Neural cell (in vitro differentiated cells): ENCODE measurements at regions not wholly inside any gene's neighbourhood (a gene's known extent, or its start where the extent isn't known, plus 50 kb on each side); places are given as distances from the start of the nearest gene placed in this dataset.

Source experiments
- H2AFZ ChIP-seq: fragments of 200-600, 300-800 bp; sonication (generic), shearing (Covaris generic); 2 replicates; pipeline ENCODE4 v1.6.0; 2014; ENCODE audit warnings: low read depth, mild to moderate bottlenecking, antibody characterized with exemption, low read length, moderate library complexity
- H3F3A ChIP-seq: fragments of 200-600 bp; shearing (Covaris generic); 2 replicates; pipeline ENCODE4 v1.6.1; 2016; ENCODE audit warnings: mild to moderate bottlenecking, moderate library complexity, mixed read lengths, antibody characterized with exemption, low read length; ENCODE audit not compliant: insufficient read depth, poor library complexity, severe bottlenecking
- H3K27ac ChIP-seq: fragments of 200-600, 300-800 bp; sonication (generic), shearing (Covaris generic); 2 replicates; pipeline ENCODE4 v1.5.1; 2014; ENCODE audit warnings: mild to moderate bottlenecking, low read length, moderate library complexity
- H3K27me3 ChIP-seq: fragments of 300-800, 200-600 bp; sonication (generic), shearing (Covaris generic); 2 replicates; pipeline ENCODE4 v1.6.0; 2014; ENCODE audit warnings: mild to moderate bottlenecking, low read depth, low read length, moderate library complexity; ENCODE audit not compliant: insufficient read depth
- H3K36me3 ChIP-seq: fragments of 300-800, 200-600 bp; sonication (generic), shearing (Covaris generic); 2 replicates; pipeline ENCODE4 v1.5.1; 2014; ENCODE audit warnings: mild to moderate bottlenecking, antibody characterized with exemption, low read length, moderate library complexity; ENCODE audit not compliant: insufficient read depth
- H3K4me2 ChIP-seq: fragments of 300-800, 200-600 bp; sonication (generic), shearing (Covaris generic); 2 replicates; pipeline ENCODE4 v1.6.0; 2014; ENCODE audit warnings: mild to moderate bottlenecking, low read length
- H3K4me3 ChIP-seq: fragments of 300-800, 200-600 bp; sonication (generic), shearing (Covaris generic); 2 replicates; pipeline ENCODE4 v1.5.1; 2014; ENCODE audit warnings: mild to moderate bottlenecking, low read length, moderate library complexity
- H3K79me2 ChIP-seq: fragments of 200-600 bp; shearing (Covaris generic); replicated peaks from 2 replicates; pipeline ENCODE4 v1.6.0; 2014; ENCODE audit warnings: mild to moderate bottlenecking, low read length, moderate library complexity; ENCODE audit not compliant: insufficient read depth
- H3K9ac ChIP-seq: fragments of 300-800, 200-600 bp; sonication (generic), shearing (Covaris generic); 2 replicates; pipeline ENCODE4 v1.6.1; 2016; ENCODE audit warnings: mild to moderate bottlenecking, low read length, mixed read lengths
- H3K9me2 ChIP-seq: fragments of 200-600 bp; shearing (Covaris generic); 2 replicates; pipeline ENCODE4 v1.6.1; 2016; ENCODE audit warnings: mild to moderate bottlenecking, low read length, mixed read lengths; ENCODE audit not compliant: insufficient read depth
- H3K9me3 ChIP-seq: fragments of 200-600, 300-800 bp; sonication (generic), shearing (Covaris generic); 2 replicates; pipeline ENCODE4 v1.6.1; 2016; ENCODE audit warnings: mild to moderate bottlenecking, mixed run types, low read length, moderate library complexity, mixed read lengths
- H4K20me1 ChIP-seq: fragments of 200-600 bp; shearing (Covaris generic); 2 replicates; pipeline ENCODE4 v1.6.1; 2016; ENCODE audit warnings: mild to moderate bottlenecking, mixed run types; ENCODE audit not compliant: insufficient read depth
- EP300 ChIP-seq: fragments of 450-650 bp; conservative IDR thresholded peaks from 2 replicates; pipeline ENCODE4 v1.6.1; 2014; ENCODE audit warnings: antibody characterized with exemption, mild to moderate bottlenecking, moderate library complexity; ENCODE audit not compliant: poor library complexity, severe bottlenecking
- EZH2 ChIP-seq: fragments of 200-600, 300-800 bp; shearing (Covaris generic), sonication (generic); IDR thresholded peaks from 2 replicates; pipeline ENCODE4 v1.6.1; 2014; ENCODE audit warnings: antibody characterized with exemption, low read length, borderline replicate concordance, mild to moderate bottlenecking; ENCODE audit not compliant: insufficient read depth, poor library complexity, severe bottlenecking
- MXI1 ChIP-seq: fragments of 450-650 bp; conservative IDR thresholded peaks from 2 replicates; pipeline ENCODE4 v1.6.1; 2014; ENCODE audit warnings: antibody characterized with exemption, mild to moderate bottlenecking; ENCODE audit not compliant: poor library complexity, severe bottlenecking
- POLR2AphosphoS5 ChIP-seq: IDR thresholded peaks from 2 replicates; pipeline ENCODE4 v1.6.1; 2012
- RAD21 ChIP-seq: fragments of 450-650 bp; conservative IDR thresholded peaks from 2 replicates; pipeline ENCODE4 v1.6.1; 2014; ENCODE audit warnings: antibody characterized with exemption, mild to moderate bottlenecking, moderate library complexity
- SMC3 ChIP-seq: fragments of 450-650 bp; conservative IDR thresholded peaks from 2 replicates; pipeline ENCODE4 v1.6.1; 2014; ENCODE audit warnings: antibody characterized with exemption, mild to moderate bottlenecking, moderate library complexity; ENCODE audit not compliant: poor library complexity
- TAF1 ChIP-seq: IDR thresholded peaks from 2 replicates; pipeline ENCODE4 v1.6.1; 2012; ENCODE audit warnings: low read depth
- TF ChIP-seq, protein P1 (sequence below): IDR thresholded peaks from 2 replicates; pipeline ENCODE4 v1.6.1; 2012; ENCODE audit warnings: borderline replicate concordance
- TF ChIP-seq, protein P2 (sequence below): fragments of 450-650 bp; IDR thresholded peaks from 2 replicates; pipeline ENCODE4 v1.5.1; 2014; ENCODE audit warnings: antibody characterized with exemption, mild to moderate bottlenecking, moderate library complexity; ENCODE audit not compliant: poor library complexity, severe bottlenecking

DNA sequence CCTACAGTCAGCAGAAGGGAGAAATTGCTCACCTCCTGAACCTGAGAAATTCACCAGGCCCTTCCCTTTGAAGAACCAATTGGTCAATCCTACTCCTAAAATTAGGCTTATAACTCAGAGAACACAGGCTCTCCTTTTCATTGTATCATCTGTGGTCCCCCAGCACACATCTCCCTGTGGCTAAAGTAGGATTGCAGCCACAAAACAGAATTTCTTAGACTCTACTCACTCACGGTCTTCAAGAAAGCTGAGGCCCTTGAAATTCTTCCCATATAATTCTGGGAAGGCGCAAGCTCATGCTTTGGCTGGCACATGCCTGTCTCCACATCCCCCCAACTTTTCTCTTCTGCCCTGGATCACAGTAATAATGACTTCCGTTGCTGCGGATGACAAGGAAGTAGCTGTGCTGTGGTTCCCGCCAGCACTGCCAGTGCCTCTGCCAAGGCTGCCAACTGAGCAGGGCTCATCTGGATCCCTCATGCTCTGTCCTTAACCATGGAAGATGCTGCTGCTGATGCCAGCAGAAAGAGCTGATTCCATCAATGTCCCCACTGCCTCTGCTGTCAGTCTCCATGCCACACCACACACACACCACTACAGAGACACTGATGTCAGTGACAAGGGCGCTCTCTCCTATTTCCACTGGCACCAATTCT lies 200.6 kb upstream of the POU2AF2 start:
- Histone ChIP-seq H3K27me3 (no peaks in the 10 kb centered on the region), H3F3A (no peaks in the 10 kb centered on the region), H3K79me2 (no peaks in the 10 kb centered on the region), H3K4me2 (no peak overlapping the region), H2AFZ (no peak overlapping the region), H3K27ac (no peak overlapping the region), H4K20me1 (no peaks in the 10 kb centered on the region), H3K9me3 (no peaks in the 10 kb centered on the region), H3K36me3 (no peaks in the 10 kb centered on the region), H3K9ac (no peak overlapping the region), H3K4me3 (no peak overlapping the region), H3K9me2 (no peaks in the 10 kb centered on the region)
- no peak for TF ChIP-seq RAD21
- no peak for TF ChIP-seq EP300
- TF ChIP-seq POLR2AphosphoS5, result no peak

DNA sequence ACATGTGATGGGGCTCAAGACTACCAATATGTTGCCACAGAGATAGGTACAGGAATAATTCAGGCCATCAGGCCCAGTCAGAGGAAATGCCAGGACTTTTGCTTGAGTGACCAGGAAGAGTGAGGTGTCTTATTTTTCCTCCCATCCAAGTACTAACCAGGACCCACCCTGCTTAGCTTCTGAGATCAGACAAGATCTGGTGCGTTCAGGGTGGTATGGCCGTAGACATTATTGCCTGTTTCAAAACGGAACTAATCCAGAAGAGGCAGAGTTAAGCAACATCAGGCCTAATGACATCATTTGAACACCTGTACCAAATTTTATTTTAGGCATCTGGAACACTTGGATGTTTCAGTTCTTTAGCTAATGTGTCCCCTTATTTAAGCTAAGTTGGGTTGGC lies 205.5 kb upstream of the POU2AF2 start:
- no peaks in the 10 kb centered on the region for H3K9me3 ChIP-seq
- TF ChIP-seq EZH2 (no peak), SMC3 (no peak), MXI1 (no peak), EP300 (no peak), POLR2AphosphoS5 (no peak), TAF1 (no peak)
- TF ChIP-seq, protein P1, sequence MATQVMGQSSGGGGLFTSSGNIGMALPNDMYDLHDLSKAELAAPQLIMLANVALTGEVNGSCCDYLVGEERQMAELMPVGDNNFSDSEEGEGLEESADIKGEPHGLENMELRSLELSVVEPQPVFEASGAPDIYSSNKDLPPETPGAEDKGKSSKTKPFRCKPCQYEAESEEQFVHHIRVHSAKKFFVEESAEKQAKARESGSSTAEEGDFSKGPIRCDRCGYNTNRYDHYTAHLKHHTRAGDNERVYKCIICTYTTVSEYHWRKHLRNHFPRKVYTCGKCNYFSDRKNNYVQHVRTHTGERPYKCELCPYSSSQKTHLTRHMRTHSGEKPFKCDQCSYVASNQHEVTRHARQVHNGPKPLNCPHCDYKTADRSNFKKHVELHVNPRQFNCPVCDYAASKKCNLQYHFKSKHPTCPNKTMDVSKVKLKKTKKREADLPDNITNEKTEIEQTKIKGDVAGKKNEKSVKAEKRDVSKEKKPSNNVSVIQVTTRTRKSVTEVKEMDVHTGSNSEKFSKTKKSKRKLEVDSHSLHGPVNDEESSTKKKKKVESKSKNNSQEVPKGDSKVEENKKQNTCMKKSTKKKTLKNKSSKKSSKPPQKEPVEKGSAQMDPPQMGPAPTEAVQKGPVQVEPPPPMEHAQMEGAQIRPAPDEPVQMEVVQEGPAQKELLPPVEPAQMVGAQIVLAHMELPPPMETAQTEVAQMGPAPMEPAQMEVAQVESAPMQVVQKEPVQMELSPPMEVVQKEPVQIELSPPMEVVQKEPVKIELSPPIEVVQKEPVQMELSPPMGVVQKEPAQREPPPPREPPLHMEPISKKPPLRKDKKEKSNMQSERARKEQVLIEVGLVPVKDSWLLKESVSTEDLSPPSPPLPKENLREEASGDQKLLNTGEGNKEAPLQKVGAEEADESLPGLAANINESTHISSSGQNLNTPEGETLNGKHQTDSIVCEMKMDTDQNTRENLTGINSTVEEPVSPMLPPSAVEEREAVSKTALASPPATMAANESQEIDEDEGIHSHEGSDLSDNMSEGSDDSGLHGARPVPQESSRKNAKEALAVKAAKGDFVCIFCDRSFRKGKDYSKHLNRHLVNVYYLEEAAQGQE, result no peak
- TF ChIP-seq, protein P2, sequence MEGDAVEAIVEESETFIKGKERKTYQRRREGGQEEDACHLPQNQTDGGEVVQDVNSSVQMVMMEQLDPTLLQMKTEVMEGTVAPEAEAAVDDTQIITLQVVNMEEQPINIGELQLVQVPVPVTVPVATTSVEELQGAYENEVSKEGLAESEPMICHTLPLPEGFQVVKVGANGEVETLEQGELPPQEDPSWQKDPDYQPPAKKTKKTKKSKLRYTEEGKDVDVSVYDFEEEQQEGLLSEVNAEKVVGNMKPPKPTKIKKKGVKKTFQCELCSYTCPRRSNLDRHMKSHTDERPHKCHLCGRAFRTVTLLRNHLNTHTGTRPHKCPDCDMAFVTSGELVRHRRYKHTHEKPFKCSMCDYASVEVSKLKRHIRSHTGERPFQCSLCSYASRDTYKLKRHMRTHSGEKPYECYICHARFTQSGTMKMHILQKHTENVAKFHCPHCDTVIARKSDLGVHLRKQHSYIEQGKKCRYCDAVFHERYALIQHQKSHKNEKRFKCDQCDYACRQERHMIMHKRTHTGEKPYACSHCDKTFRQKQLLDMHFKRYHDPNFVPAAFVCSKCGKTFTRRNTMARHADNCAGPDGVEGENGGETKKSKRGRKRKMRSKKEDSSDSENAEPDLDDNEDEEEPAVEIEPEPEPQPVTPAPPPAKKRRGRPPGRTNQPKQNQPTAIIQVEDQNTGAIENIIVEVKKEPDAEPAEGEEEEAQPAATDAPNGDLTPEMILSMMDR, result no peak
- H3K4me2 ChIP-seq, result no peak overlapping the region
- H3K27ac ChIP-seq, result no peak overlapping the region
- no peaks in the 10 kb centered on the region for H3K79me2 ChIP-seq
- no peak overlapping the region for H2AFZ ChIP-seq
- no peak overlapping the region for H3K9ac ChIP-seq
- H3K36me3 ChIP-seq, result no peaks in the 10 kb centered on the region
- no peaks in the 10 kb centered on the region for H3K27me3 ChIP-seq
- H3F3A ChIP-seq, result no peaks in the 10 kb centered on the region
- H4K20me1 ChIP-seq, result no peaks in the 10 kb centered on the region
- no peaks in the 10 kb centered on the region for H3K9me2 ChIP-seq
- no peak overlapping the region for H3K4me3 ChIP-seq

DNA sequence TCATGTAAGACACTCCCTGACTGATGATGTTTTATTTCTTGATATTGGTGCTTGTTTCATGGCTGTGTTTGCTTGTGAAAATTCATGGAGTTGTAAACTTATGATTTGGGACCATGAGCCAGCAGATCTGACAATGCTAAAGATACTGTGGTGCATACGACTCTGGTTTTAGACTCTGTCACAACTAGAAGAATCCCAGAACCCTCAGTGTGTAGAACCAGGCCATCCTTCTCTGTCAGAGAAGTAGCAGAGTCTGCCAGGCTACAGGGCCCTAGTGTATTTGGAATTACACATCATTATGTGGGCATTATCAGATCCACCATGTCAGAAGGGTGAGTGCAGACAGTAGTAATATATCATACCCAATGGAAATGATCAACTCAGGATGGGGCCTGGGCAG lies 209.8 kb upstream of the POU2AF2 start:
- H3K9me3 ChIP-seq, result no peaks in the 10 kb centered on the region
- H3K27ac ChIP-seq, result no peak overlapping the region
- no peak for TF ChIP-seq MXI1
- no peak for TF ChIP-seq POLR2AphosphoS5
- TF ChIP-seq EP300, result no peak
- TF ChIP-seq RAD21, result no peak
- TF ChIP-seq, protein P2, result no peak
- TF ChIP-seq EZH2, result no peak
- TF ChIP-seq TAF1, result no peak
- TF ChIP-seq SMC3, result no peak
- TF ChIP-seq, protein P1, result no peak
- H3K36me3 ChIP-seq, result no peaks in the 10 kb centered on the region
- H3K4me2 ChIP-seq, result no peak overlapping the region
- no peak overlapping the region for H3K4me3 ChIP-seq
- H4K20me1 ChIP-seq, result no peaks in the 10 kb centered on the region
- no peaks in the 10 kb centered on the region for H3K27me3 ChIP-seq
- no peaks in the 10 kb centered on the region for H3F3A ChIP-seq
- H3K9me2 ChIP-seq, result no peaks in the 10 kb centered on the region
- H3K79me2 ChIP-seq, result no peaks in the 10 kb centered on the region
- H2AFZ ChIP-seq, result no peak overlapping the region
- no peak overlapping the region for H3K9ac ChIP-seq
